Loucy (cell line): ENCODE measurements at regions not wholly inside any gene's neighbourhood (a gene's known extent, or its start where the extent isn't known, plus 50 kb on each side); places are given as distances from the start of the nearest gene placed in this dataset.

Experiments
- EZH2phosphoT487 ChIP-seq: fragments of 200-600 bp; IDR thresholded peaks from 2 replicates; pipeline ENCODE4 v1.6.1; 2018; ENCODE audit warnings: antibody characterized with exemption, mild to moderate bottlenecking, moderate library complexity, borderline replicate concordance
- TF ChIP-seq, protein P1 (sequence below): fragments of 200-600 bp; sonication (generic); conservative IDR thresholded peaks from 2 replicates; pipeline ENCODE4 v1.5.1; 2014; ENCODE audit warnings: mild to moderate bottlenecking, antibody characterized with exemption, low read length

GRCh38 chr5:107155707-107156106 lies 515.0 kb downstream of the EFNA5 start:
- TF ChIP-seq, protein P1, sequence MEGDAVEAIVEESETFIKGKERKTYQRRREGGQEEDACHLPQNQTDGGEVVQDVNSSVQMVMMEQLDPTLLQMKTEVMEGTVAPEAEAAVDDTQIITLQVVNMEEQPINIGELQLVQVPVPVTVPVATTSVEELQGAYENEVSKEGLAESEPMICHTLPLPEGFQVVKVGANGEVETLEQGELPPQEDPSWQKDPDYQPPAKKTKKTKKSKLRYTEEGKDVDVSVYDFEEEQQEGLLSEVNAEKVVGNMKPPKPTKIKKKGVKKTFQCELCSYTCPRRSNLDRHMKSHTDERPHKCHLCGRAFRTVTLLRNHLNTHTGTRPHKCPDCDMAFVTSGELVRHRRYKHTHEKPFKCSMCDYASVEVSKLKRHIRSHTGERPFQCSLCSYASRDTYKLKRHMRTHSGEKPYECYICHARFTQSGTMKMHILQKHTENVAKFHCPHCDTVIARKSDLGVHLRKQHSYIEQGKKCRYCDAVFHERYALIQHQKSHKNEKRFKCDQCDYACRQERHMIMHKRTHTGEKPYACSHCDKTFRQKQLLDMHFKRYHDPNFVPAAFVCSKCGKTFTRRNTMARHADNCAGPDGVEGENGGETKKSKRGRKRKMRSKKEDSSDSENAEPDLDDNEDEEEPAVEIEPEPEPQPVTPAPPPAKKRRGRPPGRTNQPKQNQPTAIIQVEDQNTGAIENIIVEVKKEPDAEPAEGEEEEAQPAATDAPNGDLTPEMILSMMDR: no peak
- no peak for TF ChIP-seq EZH2phosphoT487
